B cell (primary cell): ENCODE measurements at regions not wholly inside any gene's neighbourhood (a gene's known extent, or its start where the extent isn't known, plus 50 kb on each side); places are given as distances from the start of the nearest gene placed in this dataset.

Experiments used
- ATAC-seq: fragments of 200-7000 bp; cut with Tn5 transposase; one replicate; pipeline ENCODE4 v1.10.0; 2021; ENCODE audit warnings: low read depth, mild to moderate bottlenecking, moderate number of reproducible peaks, moderate library complexity
- CTCF ChIA-PET: fragments of 350-600 bp; sonication (Branson Sonifier 250); formaldehyde crosslinking; loops from one replicate; lab custom pipeline; 2021; ENCODE audit warnings: antibody characterized with exemption, inconsistent platforms; lab: Charles Lee
- POLR2A ChIA-PET: fragments of 350-600 bp; sonication (Branson Sonifier 250); formaldehyde crosslinking; loops from one replicate; lab custom pipeline; 2021; ENCODE audit warnings: antibody characterized with exemption; lab: Charles Lee
- DNase-seq: peaks from one replicate; pipeline ENCODE4 v3.0.0; 2013
- H2AFZ ChIP-seq: 2 replicates; pipeline ENCODE4 v1.6.1; 2012; ENCODE audit warnings: mild to moderate bottlenecking, low read depth, low read length; ENCODE audit not compliant: insufficient read depth, poor library complexity, severe bottlenecking
- H3K27ac ChIP-seq, 2 donors: 1 replicate in 1 of 2; 2 replicates in 1 of 2; pipeline ENCODE4 v1.5.1; 2012 to 2013; ENCODE audit warnings: low read length in 2 of 2, mild to moderate bottlenecking in 2 of 2, moderate library complexity in 1 of 2
- H3K27me3 ChIP-seq, 4 experiments: fragments of 200-600 bp in 1 of 4; sonication (generic) in 1 of 4; replicated peaks in 1 of 4; 1 replicate in 2 of 4; 2 replicates in 2 of 4; pipeline versions ENCODE4 v1.6.1 to v1.7.0; 2013 to 2016; ENCODE audit warnings: low read length in 3 of 4, mild to moderate bottlenecking in 2 of 4, mixed read lengths in 1 of 4, moderate library complexity in 1 of 4; ENCODE audit not compliant: insufficient read depth in 4 of 4, control insufficient read depth in 3 of 4; ENCODE audit errors: control extremely low read depth in 1 of 4
- H3K36me3 ChIP-seq, 2 experiments: replicated peaks in 1 of 2; 1 replicate in 1 of 2; 2 replicates in 1 of 2; pipeline versions ENCODE4 v1.6.1 to v1.7.1; 2013; ENCODE audit warnings: low read length in 1 of 2; ENCODE audit not compliant: insufficient read depth in 2 of 2, control insufficient read depth in 1 of 2; ENCODE audit errors: control extremely low read depth in 1 of 2, extremely low read depth in 1 of 2
- H3K4me1 ChIP-seq, 2 donors: fragments of 200-600 bp in 1 of 2; sonication (generic) in 1 of 2; 1 replicate in 1 of 2; 2 replicates in 1 of 2; pipeline versions ENCODE4 v1.5.1 to v1.6.1; 2013 to 2017; ENCODE audit warnings: low read length in 2 of 2; ENCODE audit not compliant: control insufficient read depth in 2 of 2, insufficient read depth in 2 of 2
- H3K4me2 ChIP-seq: replicated peaks from 2 replicates; pipeline ENCODE3; 2012; ENCODE audit warnings: mild to moderate bottlenecking, low read depth, low read length; ENCODE audit not compliant: poor library complexity, severe bottlenecking
- H3K4me3 ChIP-seq, 5 experiments: fragments of 200-600 bp in 1 of 5; sonication (generic) in 1 of 5; 1 replicate in 3 of 5; 2 replicates in 2 of 5; pipeline versions ENCODE4 v1.5.1 to v1.7.0; 2011 to 2016; ENCODE audit warnings: low read length in 4 of 5, mild to moderate bottlenecking in 4 of 5, low read depth in 2 of 5, control low read depth in 1 of 5, moderate library complexity in 1 of 5; ENCODE audit not compliant: insufficient read depth in 1 of 5; ENCODE audit errors: control extremely low read depth in 1 of 5, extremely low read depth in 1 of 5
- H3K79me2 ChIP-seq: fragments of 200-600 bp; sonication (generic); one replicate; pipeline ENCODE4 v1.6.0; 2016; ENCODE audit warnings: low read length; ENCODE audit not compliant: control insufficient read depth, insufficient read depth
- H3K9ac ChIP-seq: fragments of 200-600 bp; sonication (generic); 2 replicates; pipeline ENCODE4 v1.6.1; 2017; ENCODE audit warnings: mild to moderate bottlenecking, low read length, moderate library complexity
- H3K9me3 ChIP-seq, 3 donors: one replicate each; pipeline versions ENCODE4 v1.6.1 to v1.7.1; 2013; ENCODE audit warnings: low read length in 2 of 3; ENCODE audit not compliant: control insufficient read depth in 2 of 3, insufficient read depth in 1 of 3; ENCODE audit errors: control extremely low read depth in 1 of 3
- H4K20me1 ChIP-seq: 2 replicates; pipeline ENCODE4 v1.6.0; 2012; ENCODE audit warnings: mild to moderate bottlenecking, low read length; ENCODE audit not compliant: insufficient read depth, control insufficient read depth, poor library complexity, severe bottlenecking
- H3K27ac Mint-ChIP-seq: one replicate; pipeline ENCODE4 v1.8.0; 2021; ENCODE audit warnings: mixed read lengths
- H3K27me3 Mint-ChIP-seq: one replicate; pipeline ENCODE4 v1.8.0; 2021; ENCODE audit warnings: mixed read lengths
- H3K4me1 Mint-ChIP-seq: one replicate; pipeline ENCODE4 v1.8.0; 2021; ENCODE audit warnings: mixed read lengths
- H3K4me3 Mint-ChIP-seq: one replicate; pipeline ENCODE4 v1.8.0; 2021; ENCODE audit warnings: mixed read lengths
- H3K9me3 Mint-ChIP-seq: one replicate; pipeline ENCODE4 v1.8.0; 2022; ENCODE audit warnings: mixed read lengths; ENCODE audit not compliant: insufficient read depth
- EZH2 ChIP-seq: IDR thresholded peaks from 2 replicates; pipeline ENCODE4 v1.6.1; 2012; ENCODE audit warnings: borderline replicate concordance, low read depth, mild to moderate bottlenecking, moderate library complexity, low read length; ENCODE audit not compliant: insufficient read depth, poor library complexity, severe bottlenecking
- WGBS: methylation state at CpG from one replicate; pipeline ENCODE4 v1.1.5; 2013; ENCODE audit warnings: missing lambda C conversion rate; ENCODE audit not compliant: insufficient coverage; 5-methylcytosine and 5-hydroxymethylcytosine counted together
- intact Hi-C: fragments of 100-400 bp; cut with micrococcal nuclease; formaldehyde crosslinking; loops from one replicate; pipeline ENCODE4 v1.10.0; 2022
- TF ChIP-seq, protein P1 (sequence below): fragments of 200-600 bp; IDR thresholded peaks from one replicate; pipeline ENCODE4 v1.8.0; 2022; ENCODE audit warnings: antibody characterized with exemption, mild to moderate bottlenecking

DNA sequence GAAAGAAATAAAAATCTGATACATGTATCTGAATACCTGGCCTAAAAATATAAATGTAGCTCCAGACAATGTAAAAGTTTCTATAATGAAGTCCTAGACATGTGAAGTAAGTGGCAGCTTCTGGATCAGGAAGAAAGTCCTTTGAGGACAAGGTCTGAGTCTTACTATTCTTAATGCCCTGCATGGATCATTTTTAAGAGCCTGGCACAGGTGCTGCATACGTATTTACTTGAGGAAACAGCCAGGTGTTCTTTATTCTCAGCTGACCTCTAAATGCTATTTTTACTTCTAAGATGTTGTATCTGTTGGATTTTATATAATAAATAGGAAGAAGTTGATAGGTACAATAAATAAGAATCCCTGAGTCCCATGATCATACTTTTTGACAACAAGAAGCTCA, 750.0 kb upstream of the LUZP2 start:
- H3K9me3 Mint-ChIP-seq: no peaks in the 10 kb centered on the region
- no peaks in the 10 kb centered on the region for H3K4me1 Mint-ChIP-seq
- no peak overlapping the region for H2AFZ ChIP-seq
- no peak for DNase-seq
- no peaks in the 10 kb centered on the region for H3K27me3 ChIP-seq
- no peak overlapping the region for H3K4me3 Mint-ChIP-seq
- no peaks in the 10 kb centered on the region for H3K79me2 ChIP-seq
- ChIA-PET POLR2A (no interaction called here), CTCF (no interaction called here)
- no peak overlapping the region for H3K4me2 ChIP-seq
- WGBS: no CpG with 5 or more reads among the region's 1 CpG
- no peak overlapping the region for H3K27ac ChIP-seq
- no peaks in the 10 kb centered on the region for H3K9me3 ChIP-seq
- no peak overlapping the region for H3K4me3 ChIP-seq
- intact Hi-C loops: no loop called here
- no peaks in the 10 kb centered on the region for H3K27me3 Mint-ChIP-seq
- no peak for ATAC-seq
- TF ChIP-seq, protein P1, sequence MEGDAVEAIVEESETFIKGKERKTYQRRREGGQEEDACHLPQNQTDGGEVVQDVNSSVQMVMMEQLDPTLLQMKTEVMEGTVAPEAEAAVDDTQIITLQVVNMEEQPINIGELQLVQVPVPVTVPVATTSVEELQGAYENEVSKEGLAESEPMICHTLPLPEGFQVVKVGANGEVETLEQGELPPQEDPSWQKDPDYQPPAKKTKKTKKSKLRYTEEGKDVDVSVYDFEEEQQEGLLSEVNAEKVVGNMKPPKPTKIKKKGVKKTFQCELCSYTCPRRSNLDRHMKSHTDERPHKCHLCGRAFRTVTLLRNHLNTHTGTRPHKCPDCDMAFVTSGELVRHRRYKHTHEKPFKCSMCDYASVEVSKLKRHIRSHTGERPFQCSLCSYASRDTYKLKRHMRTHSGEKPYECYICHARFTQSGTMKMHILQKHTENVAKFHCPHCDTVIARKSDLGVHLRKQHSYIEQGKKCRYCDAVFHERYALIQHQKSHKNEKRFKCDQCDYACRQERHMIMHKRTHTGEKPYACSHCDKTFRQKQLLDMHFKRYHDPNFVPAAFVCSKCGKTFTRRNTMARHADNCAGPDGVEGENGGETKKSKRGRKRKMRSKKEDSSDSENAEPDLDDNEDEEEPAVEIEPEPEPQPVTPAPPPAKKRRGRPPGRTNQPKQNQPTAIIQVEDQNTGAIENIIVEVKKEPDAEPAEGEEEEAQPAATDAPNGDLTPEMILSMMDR: no peak
- TF ChIP-seq EZH2: no peak
- H4K20me1 ChIP-seq: no peaks in the 10 kb centered on the region
- no peak overlapping the region for H3K9ac ChIP-seq
- H3K27ac Mint-ChIP-seq: no peak overlapping the region
- no peaks in the 10 kb centered on the region for H3K4me1 ChIP-seq
- H3K36me3 ChIP-seq: no peaks in the 10 kb centered on the region

DNA sequence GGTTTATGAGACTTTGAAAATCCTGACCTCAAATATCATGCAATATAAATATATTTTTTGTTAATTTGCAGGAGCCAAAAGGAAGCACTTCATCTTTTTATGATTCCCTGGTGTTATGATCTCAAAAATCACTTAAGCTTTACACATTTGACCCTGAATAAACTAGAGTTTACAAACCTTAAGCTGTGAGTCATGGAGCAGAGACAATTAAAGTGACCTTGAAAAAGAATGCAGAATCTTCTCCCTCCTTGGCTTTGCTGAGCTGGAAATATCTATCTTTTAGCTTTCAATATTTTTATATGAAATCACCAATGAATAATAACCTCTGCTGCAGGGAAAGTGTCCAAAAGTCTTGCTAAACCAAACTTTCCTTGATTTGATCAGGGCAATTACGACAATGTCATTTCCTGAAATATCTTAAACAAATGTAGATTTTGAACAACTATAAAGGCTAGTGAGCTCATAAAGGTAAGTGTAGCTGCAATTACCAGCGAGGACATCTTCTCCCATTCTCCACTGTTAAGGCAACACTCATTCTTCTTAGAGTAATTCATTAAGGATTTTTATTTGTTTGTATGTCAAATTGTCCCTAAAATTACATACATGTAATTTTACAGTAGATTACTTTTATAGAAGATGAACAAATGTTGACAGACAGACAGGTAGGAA, 747.0 kb upstream of the LUZP2 start:
- H3K4me1 Mint-ChIP-seq: no peaks in the 10 kb centered on the region
- H3K4me3 Mint-ChIP-seq: no peak overlapping the region
- no peaks in the 10 kb centered on the region for H3K27me3 ChIP-seq
- DNase-seq (no peak), ATAC-seq (no peak)
- H3K4me1 ChIP-seq: no peaks in the 10 kb centered on the region
- no peaks in the 10 kb centered on the region for H3K27me3 Mint-ChIP-seq
- POLR2A ChIA-PET: no interaction called here
- no peaks in the 10 kb centered on the region for H3K36me3 ChIP-seq
- H2AFZ ChIP-seq: no peak overlapping the region
- H4K20me1 ChIP-seq: no peaks in the 10 kb centered on the region
- TF ChIP-seq, protein P1: no peak
- TF ChIP-seq EZH2: no peak
- no peak overlapping the region for H3K27ac Mint-ChIP-seq
- H3K79me2 ChIP-seq: no peaks in the 10 kb centered on the region
- H3K27ac ChIP-seq: no peak overlapping the region
- no peak overlapping the region for H3K4me3 ChIP-seq
- H3K9ac ChIP-seq: no peak overlapping the region
- H3K9me3 ChIP-seq: no peaks in the 10 kb centered on the region
- no CpG with 5 or more reads among the region's 2 CpGs for WGBS
- H3K4me2 ChIP-seq: no peak overlapping the region
- intact Hi-C loops: no loop called here
- CTCF ChIA-PET: no interaction called here
- no peaks in the 10 kb centered on the region for H3K9me3 Mint-ChIP-seq
